NCI-H1092 (cell line): ENCODE measurements at regions not wholly inside any gene's neighbourhood (a gene's known extent, or its start where the extent isn't known, plus 50 kb on each side); places are given as distances from the start of the nearest gene placed in this dataset.
A peak's percentile ranks its signal among the peaks of the same experiment; 100 is the strongest.

Experiments used
- DNase-seq: peaks from one replicate; lab custom pipeline; 2025; lab: John Stamatoyannopoulos, UW

DNA sequence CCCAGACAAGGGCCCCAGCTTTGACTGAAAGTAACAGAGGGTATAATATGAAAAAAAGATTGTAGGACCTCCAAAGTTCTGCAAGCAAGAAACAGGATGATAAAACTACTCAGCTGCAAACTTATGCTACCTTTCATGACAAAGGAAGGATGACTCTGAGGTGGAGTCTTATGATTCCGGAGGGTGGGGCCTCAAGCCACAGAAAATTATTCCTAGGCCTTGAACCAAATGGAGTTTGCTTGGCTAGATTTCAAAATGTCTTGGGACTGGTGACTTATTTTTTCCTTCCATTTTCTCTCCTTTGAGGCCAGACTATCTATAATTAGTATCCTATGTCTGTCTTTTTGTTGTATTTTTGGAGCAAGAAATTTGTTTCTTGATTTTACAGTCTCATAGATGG, 336.4 kb downstream of the LRIG3 start:
- DNase-seq = no peak

- no peak for DNase-seq
Measured at GRCh38 chr12:58584880-58585279, 335.4 kb downstream of the LRIG3 start.

DNA sequence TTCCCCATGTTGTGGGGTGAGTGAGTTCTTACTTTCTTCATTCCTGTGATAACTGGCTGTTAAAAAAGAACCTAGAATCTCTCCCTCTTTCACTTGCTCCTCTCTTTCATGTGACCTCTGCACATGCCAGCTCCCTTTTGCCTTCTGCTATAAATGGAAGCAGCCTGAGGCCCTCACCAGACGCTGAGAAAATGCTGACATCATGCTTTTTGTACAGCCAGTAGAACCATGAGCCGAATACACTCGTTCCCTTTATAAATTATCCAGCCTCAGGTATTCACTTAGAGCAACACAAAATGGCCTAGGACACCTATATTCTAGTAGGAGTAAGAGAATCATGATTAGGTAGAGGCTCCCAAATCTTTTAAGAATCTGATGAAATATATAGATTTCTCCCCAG, 333.5 kb downstream of the LRIG3 start:
- DNase-seq = no peak

DNA sequence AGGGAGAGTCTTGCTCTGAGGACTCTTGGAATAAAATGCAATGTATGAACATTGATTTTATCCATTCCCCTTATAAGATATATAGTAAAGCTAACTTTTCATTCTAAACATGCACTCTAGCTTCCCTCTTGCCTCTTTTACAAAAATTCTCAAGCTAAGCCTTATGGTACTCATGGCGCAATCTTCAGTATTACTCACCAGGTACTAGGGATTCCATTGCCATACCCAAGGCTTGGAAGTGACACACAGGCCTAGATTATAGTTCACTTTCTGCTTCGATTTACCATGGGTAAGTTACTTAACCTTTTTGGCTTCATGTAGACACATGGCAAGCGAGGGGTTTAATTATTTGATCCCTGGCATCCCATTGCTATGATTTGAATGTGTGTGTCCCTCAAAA, 331.5 kb downstream of the LRIG3 start:
- DNase-seq = no peak

DNA sequence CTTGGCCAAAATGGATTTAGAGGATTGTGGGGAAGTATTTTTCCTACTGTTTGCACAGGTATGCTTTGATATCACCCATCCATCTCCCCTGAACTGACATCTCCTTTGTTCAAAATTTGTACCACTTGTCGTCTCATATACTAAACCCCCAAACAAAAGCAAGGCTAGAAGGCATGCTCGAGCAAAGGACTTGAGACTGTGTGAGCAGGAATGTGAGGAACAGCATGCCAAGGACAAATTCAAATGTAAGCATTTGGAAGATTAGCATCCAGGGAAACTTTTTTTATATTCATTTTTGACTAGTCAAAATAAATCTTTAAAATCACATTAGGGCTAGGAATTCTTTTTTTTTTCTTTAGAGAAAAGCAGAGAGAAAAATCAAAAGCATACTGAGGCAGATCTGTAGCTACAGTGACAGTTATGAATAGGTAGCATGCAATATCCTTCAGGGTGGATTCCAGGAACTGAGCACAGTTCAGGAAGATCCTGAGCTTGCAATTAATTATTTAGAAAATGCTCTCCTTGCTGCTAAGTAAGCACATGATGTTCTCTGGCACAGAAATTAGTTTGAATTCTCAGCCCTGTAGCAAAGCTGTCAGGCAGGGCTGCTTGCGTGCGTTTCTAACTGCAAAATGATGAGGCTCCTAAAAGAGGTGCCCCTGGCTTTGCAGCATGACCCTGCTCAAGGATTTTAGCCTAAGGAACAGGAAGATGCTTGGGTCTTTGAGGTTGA, 327.7 kb downstream of the LRIG3 start:
- no peak for DNase-seq

- no peak for DNase-seq
Measured at GRCh38 chr12:58593557-58594304, 326.6 kb downstream of the LRIG3 start.

GRCh38 chr12:58596381-58596780, 323.9 kb downstream of the LRIG3 start:
- DNase-seq = no peak

DNA sequence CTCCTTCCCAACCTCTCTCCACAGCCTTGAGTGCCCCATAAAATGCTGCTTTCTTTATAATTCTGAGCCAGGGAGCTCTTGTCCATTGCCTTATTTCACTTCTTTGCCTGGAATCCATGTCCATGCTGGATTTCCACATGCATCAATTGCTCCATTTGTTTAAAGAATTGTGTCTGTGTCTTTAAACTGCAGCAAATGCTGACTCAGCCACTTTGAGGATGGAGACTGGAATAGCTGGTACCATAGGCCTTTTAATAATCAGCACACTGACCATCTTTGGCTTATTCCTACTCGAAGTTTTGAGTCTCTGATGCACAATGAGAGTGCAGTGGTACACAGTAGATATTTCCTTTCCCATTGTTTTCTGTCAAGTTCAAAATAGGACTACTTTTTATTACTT, 318.8 kb downstream of the LRIG3 start:
- no peak for DNase-seq

GRCh38 chr12:58602179-58602578, 318.1 kb downstream of the LRIG3 start:
- no peak for DNase-seq

- DNase-seq = no peak
Measured at GRCh38 chr12:58602736-58603135, 317.6 kb downstream of the LRIG3 start.

DNA sequence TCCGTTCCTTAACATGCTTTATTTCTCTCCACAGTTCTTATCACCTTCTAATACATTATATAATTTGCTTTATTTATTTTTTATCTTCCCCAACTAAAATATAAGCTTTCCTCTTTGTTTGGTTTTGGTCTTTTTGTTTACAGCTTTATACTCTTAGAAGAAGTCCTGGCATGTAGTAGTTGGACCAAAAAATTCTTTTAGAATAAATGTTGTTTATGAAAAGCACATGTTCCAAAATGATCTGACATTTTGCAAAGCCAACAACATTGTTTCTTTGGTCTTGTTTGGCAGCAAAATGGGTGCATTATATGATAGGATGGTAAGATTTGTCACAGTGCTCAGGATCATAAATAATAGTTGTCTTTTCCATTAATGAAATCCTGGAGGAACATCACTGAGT, 312.5 kb downstream of the LRIG3 start:
- no peak for DNase-seq

DNA sequence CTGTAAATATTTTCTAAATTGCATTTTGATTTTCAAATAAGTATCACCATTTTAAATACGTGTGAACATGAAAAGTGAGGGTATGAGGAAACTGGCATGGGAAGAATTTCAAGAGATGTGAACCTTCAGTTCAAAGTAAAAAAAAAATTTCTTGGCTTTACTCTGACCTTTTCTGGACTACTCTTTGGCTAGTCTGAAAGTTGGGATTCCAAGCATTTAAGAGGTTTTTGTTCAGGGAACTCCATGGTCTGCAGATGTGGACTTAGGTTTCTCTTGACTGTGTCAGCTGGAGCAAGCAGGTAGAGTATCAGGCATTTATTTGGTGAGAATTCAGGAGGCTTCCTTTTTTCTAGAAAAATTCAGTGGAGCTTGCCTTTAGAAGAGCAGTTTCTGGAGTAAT, 311.6 kb downstream of the LRIG3 start:
- no peak for DNase-seq

DNA sequence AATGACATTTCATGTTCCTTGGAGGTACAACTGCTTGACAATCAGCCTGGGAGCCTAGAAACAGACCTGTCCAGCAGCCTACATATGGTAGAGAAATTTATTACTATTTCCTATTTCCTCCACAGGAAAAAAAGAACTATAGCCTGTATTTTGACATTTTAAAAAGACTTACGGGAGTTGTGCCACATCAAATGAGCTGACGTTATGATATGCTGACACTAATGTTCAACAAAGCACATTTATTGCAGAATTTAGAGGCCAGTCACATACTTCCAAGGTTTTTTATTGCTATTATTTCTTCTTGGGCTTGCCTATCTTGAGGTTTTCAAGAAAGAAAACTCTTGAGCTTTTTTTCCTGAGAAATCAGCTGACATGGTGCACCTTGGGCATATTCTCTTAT, 305.3 kb downstream of the LRIG3 start:
- no peak for DNase-seq

- DNase-seq = no peak
Measured at GRCh38 chr12:58615576-58615975, 304.7 kb downstream of the LRIG3 start.

DNA sequence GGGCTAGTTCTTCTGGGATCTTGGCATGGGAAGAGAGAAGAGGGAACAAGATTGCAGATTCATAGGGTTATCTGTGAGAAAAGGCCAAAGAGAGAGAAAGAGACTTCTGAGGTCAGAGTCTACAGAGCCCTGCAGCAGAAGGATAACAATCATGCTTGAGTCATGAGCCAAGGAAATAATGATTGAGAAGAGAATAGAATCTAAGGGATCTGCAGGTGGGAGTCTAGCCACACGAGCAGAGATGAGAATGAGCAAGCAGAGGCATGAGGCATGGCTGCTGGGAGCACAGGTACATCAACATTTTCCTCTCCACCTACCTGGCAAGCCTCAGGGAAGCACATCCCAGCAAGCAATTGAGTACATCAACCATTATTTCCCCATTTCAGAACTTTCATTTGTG, 303.7 kb downstream of the LRIG3 start:
- no peak for DNase-seq

DNA sequence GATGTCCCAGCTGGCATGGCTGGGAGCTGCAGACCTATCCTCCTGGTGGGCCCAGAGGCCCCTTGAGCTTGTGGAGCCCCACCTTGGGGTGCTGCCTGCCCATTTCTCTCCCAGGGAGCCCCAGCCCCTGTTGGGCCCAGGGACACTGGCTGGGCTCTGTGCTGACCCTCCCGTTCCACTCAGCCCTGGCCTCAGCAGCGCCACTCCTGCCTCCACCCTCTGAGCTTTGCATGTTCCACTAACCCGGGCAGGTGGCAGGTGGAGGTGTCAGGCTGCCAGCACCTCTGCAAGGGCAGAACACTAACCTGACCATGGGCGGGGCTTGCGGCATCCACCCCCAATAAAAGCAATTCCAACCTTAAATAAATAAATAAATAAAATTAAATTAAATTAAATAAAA, 299.2 kb downstream of the LRIG3 start:
- no peak for DNase-seq

GRCh38 chr12:58629376-58629775, 290.9 kb downstream of the LRIG3 start:
- no peak for DNase-seq

- no peak for DNase-seq
Measured at GRCh38 chr12:58633479-58633878, 286.8 kb downstream of the LRIG3 start.

- DNase-seq = peak; percentile 12
Measured at GRCh38 chr12:58639318-58639934, 280.9 kb downstream of the LRIG3 start.

GRCh38 chr12:58640314-58640713, 280.0 kb downstream of the LRIG3 start:
- no peak for DNase-seq

DNA sequence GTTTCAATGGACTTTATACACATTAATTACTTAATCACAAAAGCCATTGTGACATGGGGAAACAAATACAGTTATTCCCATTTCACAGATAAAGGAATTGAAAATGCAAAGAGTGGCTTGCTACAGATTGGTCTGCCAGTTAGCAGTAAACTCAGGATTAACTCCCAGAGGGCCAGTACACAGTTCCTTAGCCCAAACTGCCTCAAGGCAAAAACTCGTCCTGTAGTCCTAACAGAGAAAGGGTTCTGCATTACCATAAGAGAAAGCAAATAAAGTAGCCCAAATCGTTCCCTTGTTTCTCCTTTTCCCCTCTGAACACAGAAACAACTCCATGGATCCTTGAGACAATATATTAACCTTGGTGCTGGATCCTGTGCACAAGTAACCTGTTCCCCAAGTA, 274.4 kb downstream of the LRIG3 start:
- DNase-seq = no peak

- DNase-seq = no peak
Measured at GRCh38 chr12:58647495-58647894, 272.8 kb downstream of the LRIG3 start.

- no peak for DNase-seq
Measured at GRCh38 chr12:58648176-58648575, 272.1 kb downstream of the LRIG3 start.
